H1 (cell line): ENCODE measurements at regions not wholly inside any gene's neighbourhood (a gene's known extent, or its start where the extent isn't known, plus 50 kb on each side); places are given as distances from the start of the nearest gene placed in this dataset.

Experiments
- CTCF ChIA-PET: fragments of 300-600 bp; sonication (Branson Sonifier 250); formaldehyde crosslinking; loops from one replicate; lab custom pipeline; 2021; ENCODE audit not compliant: partially characterized antibody; lab: Charles Lee
- POLR2A ChIA-PET: fragments of 300-600 bp; sonication (Branson Sonifier 250); formaldehyde crosslinking; loops from one replicate; lab custom pipeline; 2021; ENCODE audit warnings: inconsistent platforms; ENCODE audit not compliant: partially characterized antibody; lab: Charles Lee
- DNase-seq, 2 experiments: peaks; one replicate each; pipeline versions ENCODE4 v3.0.0 to v3.0.0-alpha.2; 2010 to 2022; ENCODE audit warnings: low spot score in 2 of 2, low read depth in 1 of 2, mixed read lengths in 1 of 2
- FAIRE-seq: peaks from 2 replicates; lab custom pipeline; 2011; peaks lifted over from hg19 to GRCh38; lab: Jason Lieb, UNC
- H2AFZ ChIP-seq: 2 replicates; pipeline ENCODE4 v1.8.1; 2012; ENCODE audit warnings: low read length, inconsistent platforms
- H2AK5ac ChIP-seq: 2 replicates; pipeline ENCODE4 v1.6.1; 2013; ENCODE audit warnings: low read depth, low read length
- H2BK120ac ChIP-seq: replicated peaks from 2 replicates; pipeline ENCODE3; 2013; ENCODE audit warnings: low read depth, low read length, inconsistent platforms
- H2BK12ac ChIP-seq: 2 replicates; pipeline ENCODE4 v1.6.1; 2013; ENCODE audit warnings: low read depth, low read length
- H2BK15ac ChIP-seq: 2 replicates; pipeline ENCODE4 v1.6.1; 2013; ENCODE audit warnings: low read length
- H2BK20ac ChIP-seq: 2 replicates; pipeline ENCODE4 v1.6.1; 2013; ENCODE audit warnings: low read length
- H2BK5ac ChIP-seq: 2 replicates; pipeline ENCODE4 v1.6.1; 2013; ENCODE audit warnings: low read depth, low read length
- H3K14ac ChIP-seq: 2 replicates; pipeline ENCODE4 v1.6.1; 2013; ENCODE audit warnings: inconsistent platforms; ENCODE audit not compliant: insufficient read length
- H3K18ac ChIP-seq: 2 replicates; pipeline ENCODE4 v1.6.1; 2013; ENCODE audit warnings: low read length; ENCODE audit errors: extremely low read depth
- H3K23ac ChIP-seq: 2 replicates; pipeline ENCODE4 v1.6.1; 2013; ENCODE audit warnings: inconsistent platforms; ENCODE audit not compliant: insufficient read length
- H3K23me2 ChIP-seq: 2 replicates; pipeline ENCODE4 v1.6.1; 2013; ENCODE audit warnings: low read depth, low read length
- H3K27ac ChIP-seq: 2 replicates; pipeline ENCODE4 v1.6.1; 2011; ENCODE audit warnings: low read depth, low read length, inconsistent platforms
- H3K27me3 ChIP-seq, 4 experiments: replicated peaks in 1 of 4; 1 replicate in 1 of 4; 2 replicates in 3 of 4; pipeline versions ENCODE4 v1.6.1 to v1.8.1; 2011 to 2013; ENCODE audit warnings: low read length in 3 of 4, mild to moderate bottlenecking in 3 of 4, inconsistent platforms in 2 of 4, mixed read lengths in 2 of 4, moderate library complexity in 1 of 4; ENCODE audit not compliant: control insufficient read depth in 3 of 4, insufficient read depth in 3 of 4; ENCODE audit errors: extremely low read depth in 1 of 4
- H3K36me3 ChIP-seq, 4 experiments: 2 replicates each; pipeline versions ENCODE4 v1.6.1 to v1.8.1; 2011 to 2013; ENCODE audit warnings: mild to moderate bottlenecking in 4 of 4, low read length in 3 of 4, moderate library complexity in 2 of 4, control low read depth in 1 of 4, inconsistent platforms in 1 of 4; ENCODE audit not compliant: insufficient read depth in 4 of 4, control insufficient read depth in 2 of 4
- H3K4ac ChIP-seq: replicated peaks from 2 replicates; pipeline ENCODE3; 2013; ENCODE audit warnings: low read length, low read depth, mixed read lengths, inconsistent platforms; ENCODE audit not compliant: insufficient read length
- H3K4me1 ChIP-seq, 4 experiments: replicated peaks in 1 of 4; 1 replicate in 1 of 4; 2 replicates in 3 of 4; pipeline versions ENCODE4 v1.6.1 to v1.8.1; 2011 to 2013; ENCODE audit warnings: low read length in 3 of 4, inconsistent platforms in 2 of 4, mixed read lengths in 1 of 4; ENCODE audit not compliant: insufficient read depth in 4 of 4, control insufficient read depth in 3 of 4
- H3K4me2 ChIP-seq, 2 experiments: 2 replicates each; pipeline versions ENCODE4 v1.6.1 to v1.8.1; 2011 to 2013; ENCODE audit warnings: low read depth in 2 of 2, low read length in 2 of 2, control low read depth in 1 of 2, inconsistent platforms in 1 of 2, mild to moderate bottlenecking in 1 of 2; ENCODE audit not compliant: insufficient read depth in 1 of 2
- H3K4me3 ChIP-seq, 4 experiments: fragments of 200-600, 300-600 bp in 1 of 4; sonication (generic), shearing (Covaris generic), sonication (Bioruptor Twin) in 1 of 4; 2 replicates each; pipeline versions ENCODE4 v1.5.1 to v1.8.1; 2011 to 2016; ENCODE audit warnings: low read length in 4 of 4, low read depth in 3 of 4, control low read depth in 2 of 4, inconsistent platforms in 2 of 4, mild to moderate bottlenecking in 2 of 4, mixed read lengths in 1 of 4, moderate library complexity in 1 of 4; ENCODE audit not compliant: insufficient read depth in 2 of 4; ENCODE audit errors: extremely low read depth in 1 of 4
- H3K56ac ChIP-seq: replicated peaks from 2 replicates; pipeline ENCODE3; 2013; ENCODE audit warnings: low read depth, mild to moderate bottlenecking, mixed read lengths, low read length, inconsistent platforms; ENCODE audit not compliant: insufficient read length
- H3K79me1 ChIP-seq: 2 replicates; pipeline ENCODE4 v1.6.1; 2013; ENCODE audit warnings: low read depth, low read length, control low read depth
- H3K79me2 ChIP-seq, 2 experiments: 2 replicates each; pipeline versions ENCODE4 v1.6.1 to v1.8.1; 2012 to 2013; ENCODE audit warnings: low read length in 2 of 2, mild to moderate bottlenecking in 2 of 2, inconsistent platforms in 1 of 2; ENCODE audit not compliant: insufficient read depth in 2 of 2, control insufficient read depth in 1 of 2
- H3K9ac ChIP-seq, 4 experiments: replicated peaks in 1 of 4; 1 replicate in 1 of 4; 2 replicates in 3 of 4; pipeline versions ENCODE4 v1.6.1 to v1.8.1; 2011 to 2013; ENCODE audit warnings: low read depth in 3 of 4, low read length in 3 of 4, control low read depth in 2 of 4, mild to moderate bottlenecking in 2 of 4, moderate library complexity in 2 of 4, inconsistent platforms in 1 of 4; ENCODE audit errors: extremely low read depth in 1 of 4
- H3K9me3 ChIP-seq, 2 experiments: 2 replicates each; pipeline versions ENCODE4 v1.6.1 to v1.8.1; 2012 to 2013; ENCODE audit warnings: mild to moderate bottlenecking in 2 of 2, moderate library complexity in 2 of 2, control low read depth in 1 of 2, inconsistent platforms in 1 of 2, low read depth in 1 of 2, low read length in 1 of 2, mixed read lengths in 1 of 2; ENCODE audit not compliant: insufficient read depth in 2 of 2
- H4K20me1 ChIP-seq, 2 experiments: replicated peaks in 1 of 2; 2 replicates each; pipeline versions ENCODE3 to v1.8.1; 2011 to 2013; ENCODE audit warnings: inconsistent platforms in 2 of 2, low read length in 2 of 2, mild to moderate bottlenecking in 1 of 2; ENCODE audit not compliant: insufficient read depth in 2 of 2, control insufficient read depth in 1 of 2
- H4K5ac ChIP-seq: 2 replicates; pipeline ENCODE4 v1.6.1; 2013; ENCODE audit warnings: low read length, low read depth, mixed read lengths, inconsistent platforms; ENCODE audit not compliant: insufficient read length
- H4K8ac ChIP-seq: 2 replicates; pipeline ENCODE4 v1.8.0; 2013; ENCODE audit warnings: mild to moderate bottlenecking, moderate library complexity, low read length, inconsistent platforms; ENCODE audit not compliant: insufficient read depth; ENCODE audit errors: extremely low read depth
- H4K91ac ChIP-seq: replicated peaks from 2 replicates; pipeline ENCODE3; 2013; ENCODE audit warnings: low read length, mixed read lengths, inconsistent platforms; ENCODE audit not compliant: insufficient read length
- KDM4A ChIP-seq: IDR thresholded peaks from one replicate; pipeline ENCODE4 v1.7.1; 2012; ENCODE audit warnings: low read depth, mild to moderate bottlenecking, moderate library complexity, low read length, inconsistent platforms; ENCODE audit not compliant: severe bottlenecking
- WGBS, 2 experiments: shearing (Covaris generic) in 1 of 2; methylation state at CpG; one replicate each; pipeline versions ENCODE4 v1.1.6 to v1.1.7; 2013 to 2015; ENCODE audit warnings: low lambda C conversion rate in 2 of 2, mixed read lengths in 2 of 2, inconsistent platforms in 1 of 2, low coverage in 1 of 2, missing lambda C conversion rate in 1 of 2; ENCODE audit not compliant: insufficient replicate concordance in 2 of 2, insufficient coverage in 1 of 2, insufficient read length in 1 of 2; ENCODE audit errors: extremely low coverage in 1 of 2, missing lambda C conversion rate in 1 of 2; 5-methylcytosine and 5-hydroxymethylcytosine counted together

- no peak overlapping the region for H3K27ac ChIP-seq
- DNase-seq = no peak
- no peak overlapping the region for H4K91ac ChIP-seq
- 99% methylated on average over 5 of the region's 5 CpGs; no CpG with 5 or more reads in 1 of the 2 experiments for WGBS, 2 experiments
- no peak overlapping the region for H2BK15ac ChIP-seq
- H3K27me3 ChIP-seq = no peaks in the 10 kb centered on the region
- H3K4me3 ChIP-seq = no peak overlapping the region
- H2BK20ac ChIP-seq = no peak overlapping the region
- no peak overlapping the region for H2BK120ac ChIP-seq
- no peak for FAIRE-seq
- no peak overlapping the region for H2AFZ ChIP-seq
- H4K8ac ChIP-seq = no peak overlapping the region
- no peak overlapping the region for H3K23ac ChIP-seq
- CTCF ChIA-PET = interaction anchor here (1.5 to 2.5 kb wide), 2 partner anchors 94 to 454 kb away, joined by 5 to 8 read pairs; no protein-coding TSS in a partner anchor
- TF ChIP-seq KDM4A = no peak
- TF ChIP-seq, all 59 proteins: peak for 0
- H3K4ac ChIP-seq = no peak overlapping the region
- no peaks in the 10 kb centered on the region for H3K23me2 ChIP-seq
- H4K5ac ChIP-seq = no peak overlapping the region
- H3K14ac ChIP-seq = no peak overlapping the region
- H3K9me3 ChIP-seq = no peaks in the 10 kb centered on the region
- no peak overlapping the region for H3K18ac ChIP-seq
- H3K79me1 ChIP-seq = no peaks in the 10 kb centered on the region
- H2BK5ac ChIP-seq = no peak overlapping the region
- no peak overlapping the region for H2AK5ac ChIP-seq
- no peak overlapping the region for H3K56ac ChIP-seq
- H3K4me1 ChIP-seq = no peaks in the 10 kb centered on the region
- POLR2A ChIA-PET = no interaction called here
- H3K4me2 ChIP-seq = no peak overlapping the region
- H2BK12ac ChIP-seq = no peak overlapping the region
- H3K79me2 ChIP-seq = no peaks in the 10 kb centered on the region
- no peaks in the 10 kb centered on the region for H4K20me1 ChIP-seq
- H3K9ac ChIP-seq = no peak overlapping the region
- H3K36me3 ChIP-seq = no peaks in the 10 kb centered on the region
These were observed 201.9 kb downstream of the LY86 start for GRCh38 chr6:6790393-6790792.
